ENCODE measurements at regions not wholly inside any gene's neighbourhood (a gene's known extent, or its start where the extent isn't known, plus 50 kb on each side); places are given as distances from the start of the nearest gene placed in this dataset.

- no peak overlapping the region for H3K4me2 ChIP-seq (ENCODE audit: insufficient read depth, low read length, poor library complexity, severe bottlenecking)
- no peaks in the 10 kb centered on the region for H3K4me1 ChIP-seq (ENCODE audit: control insufficient read depth in 2 of 2, insufficient read depth in 1 of 2, low read depth in 1 of 2, low read length in 2 of 2)
- H3K27ac ChIP-seq (replicated peaks; ENCODE audit: low read length), result no peak overlapping the region
- H3K9me3 ChIP-seq (replicated peaks in 1 of 2; ENCODE audit: control insufficient read depth in 2 of 2, insufficient read depth in 1 of 2, low read depth in 1 of 2, low read length in 2 of 2), result peaks cover 11 to 22% of the 10 kb centered on the region in 2 donors
- no peak overlapping the region for H3K18ac ChIP-seq (ENCODE audit: low read length)
- DNase-seq (ENCODE audit: low spot score), result no peak
- no peak overlapping the region for H3K4me3 ChIP-seq (ENCODE audit: low read length in 2 of 2)
- H3K36me3 ChIP-seq (replicated peaks in 1 of 2; ENCODE audit: control insufficient read depth in 2 of 2, insufficient read depth in 2 of 2, low read length in 2 of 2), result no peaks in the 10 kb centered on the region
- no peak overlapping the region for H3K14ac ChIP-seq (ENCODE audit: low read length)
- peak overlapping the region; percentile 41 for H3K4ac ChIP-seq (ENCODE audit: low read length)
- no peaks in the 10 kb centered on the region for H3K79me1 ChIP-seq (ENCODE audit: low read depth, low read length)
- H2BK15ac ChIP-seq (ENCODE audit: low read length), result peak overlapping the region; percentile 72
- no peak overlapping the region for H2AFZ ChIP-seq (ENCODE audit: low read length)
- H3K9ac ChIP-seq (ENCODE audit: low read depth, low read length, poor library complexity), result peak overlapping the region; percentile 44
- no CpG with 5 or more reads among the region's 18 CpGs for WGBS, 2 donors (ENCODE audit: extremely low coverage in 2 of 2, insufficient read length in 2 of 2, insufficient replicate concordance in 1 of 2)
- no peaks in the 10 kb centered on the region for H3K27me3 ChIP-seq (ENCODE audit: control insufficient read depth in 3 of 3, insufficient read depth in 3 of 3, low read depth in 1 of 3, low read length in 3 of 3)
- H4K91ac ChIP-seq (ENCODE audit: low read depth, low read length, poor library complexity), result no peak overlapping the region
- no peak overlapping the region for H3K23ac ChIP-seq (ENCODE audit: low read depth, low read length, poor library complexity)
- no peak overlapping the region for H2AK5ac ChIP-seq (ENCODE audit: low read depth, low read length)
- H2BK5ac ChIP-seq (ENCODE audit: low read length), result no peak overlapping the region
- no peak overlapping the region for H2BK12ac ChIP-seq (ENCODE audit: low read length)
- H2BK120ac ChIP-seq (ENCODE audit: low read depth, low read length), result no peak overlapping the region
- H4K8ac ChIP-seq (ENCODE audit: low read depth, low read length), result peak overlapping the region; percentile 76
Observed at GRCh38 chr16:88276591-88276990, 106.2 kb upstream of the ZNF469 start.

GRCh38 chr16:88279998-88280397 lies 102.8 kb upstream of the ZNF469 start:
- no peaks in the 10 kb centered on the region for H3K36me3 ChIP-seq (replicated peaks in 1 of 2; ENCODE audit: control insufficient read depth in 2 of 2, insufficient read depth in 2 of 2, low read length in 2 of 2)
- no peak overlapping the region for H2BK12ac ChIP-seq (ENCODE audit: low read length)
- no peak overlapping the region for H3K27ac ChIP-seq (replicated peaks; ENCODE audit: low read length)
- no peak for DNase-seq (ENCODE audit: low spot score)
- H3K79me1 ChIP-seq (ENCODE audit: low read depth, low read length), result no peaks in the 10 kb centered on the region
- peak overlapping the region in 1 of 2 donors; percentile 5 for H3K4me3 ChIP-seq (ENCODE audit: low read length in 2 of 2)
- no CpG with 5 or more reads among the region's 18 CpGs for WGBS, 2 donors (ENCODE audit: extremely low coverage in 2 of 2, insufficient read length in 2 of 2, insufficient replicate concordance in 1 of 2)
- no peak overlapping the region for H3K18ac ChIP-seq (ENCODE audit: low read length)
- no peak overlapping the region for H4K8ac ChIP-seq (ENCODE audit: low read depth, low read length)
- no peak overlapping the region for H3K4me2 ChIP-seq (ENCODE audit: insufficient read depth, low read length, poor library complexity, severe bottlenecking)
- H3K4ac ChIP-seq (ENCODE audit: low read length), result no peak overlapping the region
- H3K23ac ChIP-seq (ENCODE audit: low read depth, low read length, poor library complexity), result peak overlapping the region; percentile 81
- H3K9me3 ChIP-seq (replicated peaks in 1 of 2; ENCODE audit: control insufficient read depth in 2 of 2, insufficient read depth in 1 of 2, low read depth in 1 of 2, low read length in 2 of 2), result peaks cover 20 to 24% of the 10 kb centered on the region in 2 donors
- no peak overlapping the region for H2AK5ac ChIP-seq (ENCODE audit: low read depth, low read length)
- H4K91ac ChIP-seq (ENCODE audit: low read depth, low read length, poor library complexity), result no peak overlapping the region
- no peaks in the 10 kb centered on the region for H3K4me1 ChIP-seq (ENCODE audit: control insufficient read depth in 2 of 2, insufficient read depth in 1 of 2, low read depth in 1 of 2, low read length in 2 of 2)
- H2AFZ ChIP-seq (ENCODE audit: low read length), result no peak overlapping the region
- H3K9ac ChIP-seq (ENCODE audit: low read depth, low read length, poor library complexity), result no peak overlapping the region
- no peak overlapping the region for H2BK5ac ChIP-seq (ENCODE audit: low read length)
- H2BK120ac ChIP-seq (ENCODE audit: low read depth, low read length), result no peak overlapping the region
- H3K27me3 ChIP-seq (ENCODE audit: control insufficient read depth in 3 of 3, insufficient read depth in 3 of 3, low read depth in 1 of 3, low read length in 3 of 3), result no peaks in the 10 kb centered on the region
- no peak overlapping the region for H2BK15ac ChIP-seq (ENCODE audit: low read length)
- no peak overlapping the region for H3K14ac ChIP-seq (ENCODE audit: low read length)

GRCh38 chr16:88281858-88282563 lies 100.7 kb upstream of the ZNF469 start:
- H3K9me3 ChIP-seq (replicated peaks in 1 of 2; ENCODE audit: control insufficient read depth in 2 of 2, insufficient read depth in 1 of 2, low read depth in 1 of 2, low read length in 2 of 2), result peaks cover 25 to 32% of the 10 kb centered on the region in 2 donors
- peak overlapping the region; percentile 68 for H4K8ac ChIP-seq (ENCODE audit: low read depth, low read length)
- H2AK5ac ChIP-seq (ENCODE audit: low read depth, low read length), result peak overlapping the region; percentile 25
- H2BK120ac ChIP-seq (ENCODE audit: low read depth, low read length), result no peak overlapping the region
- H3K18ac ChIP-seq (ENCODE audit: low read length), result peak overlapping the region; percentile 83
- H3K27me3 ChIP-seq (ENCODE audit: control insufficient read depth in 3 of 3, insufficient read depth in 3 of 3, low read depth in 1 of 3, low read length in 3 of 3), result no peaks in the 10 kb centered on the region
- no peak overlapping the region for H4K91ac ChIP-seq (ENCODE audit: low read depth, low read length, poor library complexity)
- H2BK12ac ChIP-seq (ENCODE audit: low read length), result no peak overlapping the region
- no peak overlapping the region for H3K4ac ChIP-seq (ENCODE audit: low read length)
- WGBS, 2 donors (ENCODE audit: extremely low coverage in 2 of 2, insufficient read length in 2 of 2, insufficient replicate concordance in 1 of 2), result no CpG with 5 or more reads among the region's 9 CpGs
- H2AFZ ChIP-seq (ENCODE audit: low read length), result no peak overlapping the region
- no peaks in the 10 kb centered on the region for H3K4me1 ChIP-seq (ENCODE audit: control insufficient read depth in 2 of 2, insufficient read depth in 1 of 2, low read depth in 1 of 2, low read length in 2 of 2)
- no peak overlapping the region for H3K27ac ChIP-seq (replicated peaks; ENCODE audit: low read length)
- no peak overlapping the region for H2BK5ac ChIP-seq (ENCODE audit: low read length)
- H3K79me1 ChIP-seq (ENCODE audit: low read depth, low read length), result no peaks in the 10 kb centered on the region
- no peaks in the 10 kb centered on the region for H3K36me3 ChIP-seq (replicated peaks in 1 of 2; ENCODE audit: control insufficient read depth in 2 of 2, insufficient read depth in 2 of 2, low read length in 2 of 2)
- H3K4me3 ChIP-seq (ENCODE audit: low read length in 2 of 2), result no peak overlapping the region
- peak overlapping the region; percentile 86 for H3K23ac ChIP-seq (ENCODE audit: low read depth, low read length, poor library complexity)
- peak overlapping the region; percentile 30 for H3K9ac ChIP-seq (ENCODE audit: low read depth, low read length, poor library complexity)
- H3K4me2 ChIP-seq (ENCODE audit: insufficient read depth, low read length, poor library complexity, severe bottlenecking), result no peak overlapping the region
- H3K14ac ChIP-seq (ENCODE audit: low read length), result peak overlapping the region; percentile 82
- no peak for DNase-seq (ENCODE audit: low spot score)
- H2BK15ac ChIP-seq (ENCODE audit: low read length), result no peak overlapping the region

GRCh38 chr16:88282564-88283395 lies 100.0 kb upstream of the ZNF469 start:
- DNase-seq (ENCODE audit: low spot score), result no peak
- H2AK5ac ChIP-seq (ENCODE audit: low read depth, low read length), result peak overlapping the region; percentile 25
- H3K23ac ChIP-seq (ENCODE audit: low read depth, low read length, poor library complexity), result no peak overlapping the region
- no peak overlapping the region for H3K14ac ChIP-seq (ENCODE audit: low read length)
- no peak overlapping the region for H2BK120ac ChIP-seq (ENCODE audit: low read depth, low read length)
- no peak overlapping the region for H2BK12ac ChIP-seq (ENCODE audit: low read length)
- no peak overlapping the region for H3K4ac ChIP-seq (ENCODE audit: low read length)
- no peak overlapping the region for H3K27ac ChIP-seq (replicated peaks; ENCODE audit: low read length)
- no peaks in the 10 kb centered on the region for H3K27me3 ChIP-seq (ENCODE audit: control insufficient read depth in 3 of 3, insufficient read depth in 3 of 3, low read depth in 1 of 3, low read length in 3 of 3)
- peak overlapping the region; percentile 30 for H3K9ac ChIP-seq (ENCODE audit: low read depth, low read length, poor library complexity)
- no peaks in the 10 kb centered on the region for H3K79me1 ChIP-seq (ENCODE audit: low read depth, low read length)
- H3K4me2 ChIP-seq (ENCODE audit: insufficient read depth, low read length, poor library complexity, severe bottlenecking), result no peak overlapping the region
- no peak overlapping the region for H3K4me3 ChIP-seq (ENCODE audit: low read length in 2 of 2)
- H4K8ac ChIP-seq (ENCODE audit: low read depth, low read length), result peak overlapping the region; percentile 29
- H3K18ac ChIP-seq (ENCODE audit: low read length), result peak overlapping the region; percentile 83
- no peak overlapping the region for H4K91ac ChIP-seq (ENCODE audit: low read depth, low read length, poor library complexity)
- no CpG with 5 or more reads among the region's 21 CpGs for WGBS, 2 donors (ENCODE audit: extremely low coverage in 2 of 2, insufficient read length in 2 of 2, insufficient replicate concordance in 1 of 2)
- no peak overlapping the region for H2BK15ac ChIP-seq (ENCODE audit: low read length)
- H3K36me3 ChIP-seq (replicated peaks in 1 of 2; ENCODE audit: control insufficient read depth in 2 of 2, insufficient read depth in 2 of 2, low read length in 2 of 2), result no peaks in the 10 kb centered on the region
- H2BK5ac ChIP-seq (ENCODE audit: low read length), result no peak overlapping the region
- peaks cover 28 to 32% of the 10 kb centered on the region in 2 donors for H3K9me3 ChIP-seq (replicated peaks in 1 of 2; ENCODE audit: control insufficient read depth in 2 of 2, insufficient read depth in 1 of 2, low read depth in 1 of 2, low read length in 2 of 2)
- H3K4me1 ChIP-seq (ENCODE audit: control insufficient read depth in 2 of 2, insufficient read depth in 1 of 2, low read depth in 1 of 2, low read length in 2 of 2), result no peaks in the 10 kb centered on the region
- H2AFZ ChIP-seq (ENCODE audit: low read length), result no peak overlapping the region

Data from neuronal stem cell (in vitro differentiated cells).